CD14-positive monocyte (primary cell): ENCODE measurements at regions not wholly inside any gene's neighbourhood (a gene's known extent, or its start where the extent isn't known, plus 50 kb on each side); places are given as distances from the start of the nearest gene placed in this dataset.

Experiments used
- DNase-seq, 3 donors: peaks; one replicate each; pipeline ENCODE4 v3.0.0-alpha.2; 2011 to 2022
- H2AFZ ChIP-seq: 2 replicates; pipeline ENCODE4 v1.6.0; 2012; ENCODE audit warnings: mild to moderate bottlenecking, low read depth, low read length, inconsistent platforms; ENCODE audit not compliant: insufficient read depth, poor library complexity, severe bottlenecking
- H3K27ac ChIP-seq, 2 donors: 1 replicate in 1 of 2; 2 replicates in 1 of 2; pipeline ENCODE4 v1.5.1; 2012 to 2013; ENCODE audit warnings: low read length in 2 of 2, control low read depth in 1 of 2, inconsistent platforms in 1 of 2, low read depth in 1 of 2, mild to moderate bottlenecking in 1 of 2
- H3K27me3 ChIP-seq, 2 donors: one replicate each; pipeline versions ENCODE4 v1.6.0 to v1.6.1; 2011 to 2013; ENCODE audit warnings: low read length in 2 of 2; ENCODE audit not compliant: control insufficient read depth in 2 of 2, insufficient read depth in 2 of 2
- H3K36me3 ChIP-seq, 2 donors: replicated peaks in 1 of 2; 1 replicate in 1 of 2; 2 replicates in 1 of 2; pipeline versions ENCODE4 v1.5.1 to v1.6.1; 2012 to 2013; ENCODE audit warnings: low read length in 2 of 2, control low read depth in 1 of 2, inconsistent platforms in 1 of 2, mild to moderate bottlenecking in 1 of 2; ENCODE audit not compliant: insufficient read depth in 2 of 2, control insufficient read depth in 1 of 2
- H3K4me1 ChIP-seq, 2 donors: 1 replicate in 1 of 2; 2 replicates in 1 of 2; pipeline versions ENCODE4 v1.5.1 to v1.6.1; 2012 to 2013; ENCODE audit warnings: low read length in 2 of 2, control low read depth in 1 of 2, inconsistent platforms in 1 of 2, mild to moderate bottlenecking in 1 of 2, moderate library complexity in 1 of 2; ENCODE audit not compliant: insufficient read depth in 2 of 2, control insufficient read depth in 1 of 2
- H3K4me2 ChIP-seq: replicated peaks from 2 replicates; pipeline ENCODE3; 2012; ENCODE audit warnings: low read length, moderate library complexity, mild to moderate bottlenecking; ENCODE audit not compliant: poor library complexity, severe bottlenecking; ENCODE audit errors: extremely low read depth
- H3K4me3 ChIP-seq, 3 experiments: fragments of 200-600 bp in 1 of 3; sonication (generic) in 1 of 3; replicated peaks in 1 of 3; 1 replicate in 2 of 3; 2 replicates in 1 of 3; pipeline ENCODE4 v1.5.1; 2011 to 2013; ENCODE audit warnings: low read length in 3 of 3, mild to moderate bottlenecking in 3 of 3, control low read depth in 2 of 3, low read depth in 2 of 3, inconsistent platforms in 1 of 3, moderate library complexity in 1 of 3
- H3K79me2 ChIP-seq: 2 replicates; pipeline ENCODE4 v1.6.0; 2012; ENCODE audit warnings: mild to moderate bottlenecking, control low read depth, inconsistent platforms, low read length, moderate library complexity; ENCODE audit not compliant: insufficient read depth
- H3K9ac ChIP-seq: 2 replicates; pipeline ENCODE4 v1.6.0; 2017; ENCODE audit warnings: low read length, mild to moderate bottlenecking; ENCODE audit not compliant: insufficient read depth, poor library complexity, severe bottlenecking
- H3K9me3 ChIP-seq, 2 donors: replicated peaks in 1 of 2; 1 replicate in 1 of 2; 2 replicates in 1 of 2; pipeline versions ENCODE4 v1.5.1 to v1.6.1; 2012 to 2013; ENCODE audit warnings: low read length in 2 of 2, control low read depth in 1 of 2; ENCODE audit not compliant: control insufficient read depth in 1 of 2, insufficient read depth in 1 of 2
- H4K20me1 ChIP-seq: 2 replicates; pipeline ENCODE4 v1.6.0; 2012; ENCODE audit warnings: mild to moderate bottlenecking, low read length, control low read depth, moderate library complexity; ENCODE audit not compliant: insufficient read depth
- H3K27ac Mint-ChIP-seq, 7 donors: one replicate each; pipeline ENCODE4 v1.8.0; 2020; ENCODE audit warnings: mild to moderate bottlenecking in 7 of 7, mixed read lengths in 7 of 7, moderate library complexity in 6 of 7, inconsistent platforms in 2 of 7
- H3K27me3 Mint-ChIP-seq, 3 donors: one replicate each; pipeline ENCODE4 v1.8.0; 2021 to 2022; ENCODE audit warnings: low read depth in 3 of 3, mild to moderate bottlenecking in 3 of 3, mixed read lengths in 3 of 3, moderate library complexity in 3 of 3, inconsistent platforms in 1 of 3
- H3K36me3 Mint-ChIP-seq, 2 donors: one replicate each; pipeline ENCODE4 v1.8.0; 2020; ENCODE audit warnings: mixed read lengths in 2 of 2, inconsistent platforms in 1 of 2, mild to moderate bottlenecking in 1 of 2
- H3K4me1 Mint-ChIP-seq: one replicate; pipeline ENCODE4 v1.8.0; 2020; ENCODE audit warnings: mild to moderate bottlenecking, mixed read lengths
- H3K4me3 Mint-ChIP-seq, 2 donors: one replicate each; pipeline ENCODE4 v1.8.0; 2020; ENCODE audit warnings: mild to moderate bottlenecking in 2 of 2, mixed read lengths in 2 of 2, moderate library complexity in 1 of 2
- H3K9me3 Mint-ChIP-seq, 7 donors: one replicate each; pipeline ENCODE4 v1.8.0; 2020 to 2022; ENCODE audit warnings: mixed read lengths in 7 of 7, mild to moderate bottlenecking in 6 of 7, moderate library complexity in 6 of 7, inconsistent platforms in 2 of 7
- CTCF ChIP-seq: fragments of 200-600 bp; IDR thresholded peaks from one replicate; pipeline ENCODE4 v1.8.0; 2022; ENCODE audit warnings: antibody characterized with exemption, mild to moderate bottlenecking
- WGBS: methylation state at CpG from one replicate; pipeline ENCODE4 v1.1.5; 2013; ENCODE audit warnings: missing lambda C conversion rate; ENCODE audit not compliant: insufficient coverage; 5-methylcytosine and 5-hydroxymethylcytosine counted together
- intact Hi-C, 2 donors: fragments of 100-400 bp; cut with micrococcal nuclease; formaldehyde crosslinking; loops; one replicate each; pipeline versions ENCODE4 v1.15.0 to v1.15.1; 2023

GRCh38 chr5:51148437-51148836 is 234.8 kb upstream of the ISL1 start:
- no peaks in the 10 kb centered on the region for H3K36me3 ChIP-seq
- H3K27me3 Mint-ChIP-seq = no peaks in the 10 kb centered on the region
- H4K20me1 ChIP-seq = no peaks in the 10 kb centered on the region
- H3K4me3 Mint-ChIP-seq = no peak overlapping the region
- H3K27ac Mint-ChIP-seq = no peak overlapping the region
- H3K4me2 ChIP-seq = no peak overlapping the region
- H3K27ac ChIP-seq = no peak overlapping the region
- WGBS = no CpG with 5 or more reads among the region's 2 CpGs
- no peak for TF ChIP-seq CTCF
- H3K9ac ChIP-seq = no peak overlapping the region
- no peaks in the 10 kb centered on the region for H3K4me1 ChIP-seq
- H3K4me1 Mint-ChIP-seq = no peaks in the 10 kb centered on the region
- intact Hi-C loops = no loop called here
- no peak for DNase-seq
- H2AFZ ChIP-seq = no peak overlapping the region
- H3K4me3 ChIP-seq = no peak overlapping the region
- peaks cover 4 to 13% (median 7%) of the 10 kb centered on the region in 7 donors for H3K9me3 Mint-ChIP-seq
- no peaks in the 10 kb centered on the region for H3K27me3 ChIP-seq
- H3K9me3 ChIP-seq = peaks cover 2 to 12% of the 10 kb centered on the region in 2 donors
- no peaks in the 10 kb centered on the region for H3K79me2 ChIP-seq
- no peaks in the 10 kb centered on the region for H3K36me3 Mint-ChIP-seq

GRCh38 chr5:51156222-51156621 is 227.0 kb upstream of the ISL1 start:
- peaks cover 0 to 3% (median 0%) of the 10 kb centered on the region in 3 donors for H3K27me3 Mint-ChIP-seq
- TF ChIP-seq CTCF = no peak

More at GRCh38 chr5:51156222-51156621, 227.0 kb upstream of the ISL1 start:
- no peak overlapping the region for H3K4me3 Mint-ChIP-seq
- no peaks in the 10 kb centered on the region for H3K36me3 ChIP-seq
- H4K20me1 ChIP-seq = no peaks in the 10 kb centered on the region
- H3K4me3 ChIP-seq = no peak overlapping the region
- no peaks in the 10 kb centered on the region for H3K79me2 ChIP-seq
- intact Hi-C loops = no loop called here
- H3K9me3 ChIP-seq = peaks cover 22 to 25% of the 10 kb centered on the region in 2 donors
- no peak overlapping the region for H2AFZ ChIP-seq
- H3K27me3 ChIP-seq = no peaks in the 10 kb centered on the region
- no peak overlapping the region for H3K9ac ChIP-seq
- H3K27ac ChIP-seq = no peak overlapping the region
- no peak overlapping the region for H3K4me2 ChIP-seq
- H3K27ac Mint-ChIP-seq = no peak overlapping the region
- no peaks in the 10 kb centered on the region for H3K4me1 Mint-ChIP-seq
- no peaks in the 10 kb centered on the region for H3K4me1 ChIP-seq
- DNase-seq = no peak
- H3K36me3 Mint-ChIP-seq = no peaks in the 10 kb centered on the region
- peaks cover 6 to 15% (median 10%) of the 10 kb centered on the region in 7 donors for H3K9me3 Mint-ChIP-seq
